ENCODE measurements at regions not wholly inside any gene's neighbourhood (a gene's known extent, or its start where the extent isn't known, plus 50 kb on each side); places are given as distances from the start of the nearest gene placed in this dataset.

- TF ChIP-seq ZNF274 (IDR thresholded peaks at IDR 0.05; ENCODE audit: low read depth, low read length), result no peak
- H3K4me3 ChIP-seq (ENCODE audit: low read length), result no peak overlapping the region
Measured at GRCh38 chr3:145959457-145960088, 201.4 kb downstream of the PLOD2 start.

GRCh38 chr3:145963111-145963510 lies 197.9 kb downstream of the PLOD2 start:
- no peak overlapping the region for H3K4me3 ChIP-seq (ENCODE audit: low read length)

GRCh38 chr3:145967043-145967442 lies 193.9 kb downstream of the PLOD2 start:
- no peak for TF ChIP-seq ZNF274 (IDR thresholded peaks at IDR 0.05; ENCODE audit: low read depth, low read length)

More at GRCh38 chr3:145963111-145963510, 197.9 kb downstream of the PLOD2 start:
- TF ChIP-seq ZNF274 (IDR thresholded peaks at IDR 0.05; ENCODE audit: low read depth, low read length), result no peak

GRCh38 chr3:145971186-145971585 lies 189.8 kb downstream of the PLOD2 start:
- no peak overlapping the region for H3K4me3 ChIP-seq (ENCODE audit: low read length)
- no peak for TF ChIP-seq ZNF274 (IDR thresholded peaks at IDR 0.05; ENCODE audit: low read depth, low read length)

More at GRCh38 chr3:145967043-145967442, 193.9 kb downstream of the PLOD2 start:
- no peak overlapping the region for H3K4me3 ChIP-seq (ENCODE audit: low read length)

GRCh38 chr3:145972851-145973250 lies 188.1 kb downstream of the PLOD2 start:
- no peak for TF ChIP-seq ZNF274 (IDR thresholded peaks at IDR 0.05; ENCODE audit: low read depth, low read length)
- no peak overlapping the region for H3K4me3 ChIP-seq (ENCODE audit: low read length)

GRCh38 chr3:145981056-145981455 lies 179.9 kb downstream of the PLOD2 start:
- TF ChIP-seq ZNF274 (IDR thresholded peaks at IDR 0.05; ENCODE audit: low read depth, low read length), result no peak
- no peak overlapping the region for H3K4me3 ChIP-seq (ENCODE audit: low read length)

GRCh38 chr3:145983101-145983500 lies 177.9 kb downstream of the PLOD2 start:
- no peak overlapping the region for H3K4me3 ChIP-seq (ENCODE audit: low read length)
- no peak for TF ChIP-seq ZNF274 (IDR thresholded peaks at IDR 0.05; ENCODE audit: low read depth, low read length)
